Activated naive CD8-positive, alpha-beta T cell treated with anti-CD3 and anti-CD28 coated beads, Interleukin-2, amount 10 ng/mL, durations not matched to agents 7 days and 5 days (primary cell): ENCODE measurements at regions not wholly inside any gene's neighbourhood (a gene's known extent, or its start where the extent isn't known, plus 50 kb on each side); places are given as distances from the start of the nearest gene placed in this dataset.

Experiments
- ATAC-seq: fragments of 150-1000 bp; cut with Tn5 transposase; one replicate; pipeline ENCODE4 v1.10.0; 2021; ENCODE audit warnings: low read depth, moderate library complexity
- POLR2A ChIA-PET: fragments of 350-600 bp; sonication (Branson Sonifier 250); formaldehyde crosslinking; loops from one replicate; lab custom pipeline; 2021; ENCODE audit warnings: antibody characterized with exemption; lab: Charles Lee
- DNase-seq: peaks from one replicate; pipeline ENCODE4 v3.0.0; 2021
- H3K27ac Mint-ChIP-seq: one replicate; pipeline ENCODE4 v1.8.0; 2022; ENCODE audit warnings: mild to moderate bottlenecking, mixed read lengths
- H3K27me3 Mint-ChIP-seq: one replicate; pipeline ENCODE4 v1.8.0; 2022; ENCODE audit warnings: mild to moderate bottlenecking, moderate library complexity, mixed read lengths
- H3K36me3 Mint-ChIP-seq: one replicate; pipeline ENCODE4 v1.8.0; 2021; ENCODE audit warnings: mild to moderate bottlenecking, mixed read lengths
- H3K4me1 Mint-ChIP-seq: one replicate; pipeline ENCODE4 v1.8.0; 2021; ENCODE audit warnings: mixed read lengths
- H3K4me3 Mint-ChIP-seq: one replicate; pipeline ENCODE4 v1.8.0; 2022; ENCODE audit warnings: mild to moderate bottlenecking, moderate library complexity, mixed read lengths
- H3K9me3 Mint-ChIP-seq: one replicate; pipeline ENCODE4 v1.8.0; 2021; ENCODE audit warnings: mixed read lengths

DNA sequence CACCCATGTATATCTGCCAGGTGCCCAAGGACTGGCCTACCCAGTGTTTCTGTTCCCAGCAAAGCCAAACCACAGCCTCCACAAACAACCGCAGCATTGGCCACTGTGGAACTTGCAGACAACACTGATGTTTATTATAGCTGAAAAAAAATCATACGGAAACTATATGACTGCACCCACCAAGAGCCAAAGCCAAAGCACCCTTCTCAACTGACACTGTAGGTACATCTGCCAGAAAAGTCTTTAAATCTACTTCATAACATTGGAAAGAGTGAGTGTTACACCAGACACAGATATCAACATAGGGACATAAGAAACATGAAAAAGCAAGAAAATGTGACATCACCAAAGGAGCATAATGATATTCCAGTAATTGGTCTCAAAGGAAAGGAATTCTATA is 428.0 kb downstream of the PSAT1 start:
- H3K27ac Mint-ChIP-seq: no peak overlapping the region
- POLR2A ChIA-PET: no interaction called here
- H3K36me3 Mint-ChIP-seq: no peaks in the 10 kb centered on the region
- H3K9me3 Mint-ChIP-seq: peaks cover 6% of the 10 kb centered on the region
- no peak for ATAC-seq
- no peaks in the 10 kb centered on the region for H3K27me3 Mint-ChIP-seq
- no peak for DNase-seq
- no peaks in the 10 kb centered on the region for H3K4me1 Mint-ChIP-seq
- H3K4me3 Mint-ChIP-seq: no peak overlapping the region

DNA sequence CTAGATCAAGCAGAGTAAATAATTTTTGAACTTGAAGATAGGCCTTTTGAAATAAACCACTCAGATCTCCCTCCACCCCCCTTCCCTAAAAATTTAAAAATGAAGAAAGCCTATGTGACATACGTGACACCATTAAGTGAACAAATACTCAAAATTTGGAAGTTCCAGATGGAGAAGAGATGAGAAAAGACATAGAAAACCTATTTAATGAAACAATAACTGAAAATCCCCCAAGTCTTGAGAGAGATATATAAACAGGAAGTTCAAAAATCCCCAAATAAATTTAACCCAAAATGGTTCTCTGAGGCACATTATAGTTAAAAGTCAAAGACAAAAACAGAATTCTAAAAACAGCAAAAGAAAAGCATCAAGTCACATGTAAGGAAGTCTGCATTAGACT is 428.6 kb downstream of the PSAT1 start:
- no peaks in the 10 kb centered on the region for H3K4me1 Mint-ChIP-seq
- POLR2A ChIA-PET: no interaction called here
- H3K9me3 Mint-ChIP-seq: peaks cover 6% of the 10 kb centered on the region

DNA sequence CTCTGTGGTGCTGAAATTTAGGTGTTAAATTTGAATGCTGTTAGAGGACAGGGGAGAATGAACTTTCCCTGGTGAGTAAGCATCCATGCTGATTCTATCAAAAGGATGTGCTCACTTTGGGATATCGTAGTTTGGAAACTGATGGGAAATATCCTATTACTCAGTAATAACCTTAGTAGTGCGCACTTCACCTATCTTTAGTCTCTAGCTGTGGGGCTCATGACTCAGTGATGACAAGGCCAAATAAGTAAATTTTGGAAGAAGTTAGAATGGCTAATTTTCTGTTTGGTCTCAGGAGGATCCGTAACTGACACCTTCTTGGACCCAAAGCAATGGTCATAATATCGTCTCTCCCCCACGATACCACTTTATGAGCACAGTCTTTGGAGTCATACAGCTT is 448.4 kb downstream of the PSAT1 start:
- Mint-ChIP-seq H3K4me3 (no peak overlapping the region), H3K27me3 (no peaks in the 10 kb centered on the region)

More for the DNA sequence above, 428.6 kb downstream of the PSAT1 start:
- Mint-ChIP-seq H3K36me3 (no peaks in the 10 kb centered on the region), H3K4me3 (no peak overlapping the region), H3K27me3 (no peaks in the 10 kb centered on the region), H3K27ac (no peak overlapping the region)
- no peak for DNase-seq
- no peak for ATAC-seq

DNA sequence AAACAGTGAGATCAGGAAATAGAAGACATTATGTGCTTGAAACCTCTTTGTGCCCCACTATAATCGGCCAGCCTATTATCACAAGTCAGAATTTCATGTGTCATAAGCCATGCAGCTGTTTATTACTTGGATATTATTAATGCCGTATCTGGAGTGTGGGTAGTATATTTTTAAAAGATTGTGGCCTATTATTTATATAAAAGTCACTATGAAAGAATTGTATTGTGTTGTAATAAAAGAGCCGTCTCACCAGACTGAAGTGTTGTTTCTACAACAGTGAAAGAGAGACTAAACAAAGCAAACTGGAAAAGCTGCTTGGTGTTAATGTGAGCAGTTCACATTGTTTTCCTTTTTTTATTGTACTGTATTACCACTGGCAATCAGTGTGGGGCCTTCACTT is 449.1 kb downstream of the PSAT1 start:
- Mint-ChIP-seq H3K4me1 (no peaks in the 10 kb centered on the region), H3K27me3 (no peaks in the 10 kb centered on the region), H3K9me3 (no peaks in the 10 kb centered on the region), H3K36me3 (no peaks in the 10 kb centered on the region), H3K4me3 (no peak overlapping the region), H3K27ac (no peak overlapping the region)
- POLR2A ChIA-PET: no interaction called here
- ATAC-seq (no peak), DNase-seq (no peak)

More for the DNA sequence above, 448.4 kb downstream of the PSAT1 start:
- DNase-seq (no peak), ATAC-seq (no peak)
- H3K4me1 Mint-ChIP-seq: no peaks in the 10 kb centered on the region
- no peak overlapping the region for H3K27ac Mint-ChIP-seq
- POLR2A ChIA-PET: no interaction called here
- H3K36me3 Mint-ChIP-seq: no peaks in the 10 kb centered on the region
- no peaks in the 10 kb centered on the region for H3K9me3 Mint-ChIP-seq

DNA sequence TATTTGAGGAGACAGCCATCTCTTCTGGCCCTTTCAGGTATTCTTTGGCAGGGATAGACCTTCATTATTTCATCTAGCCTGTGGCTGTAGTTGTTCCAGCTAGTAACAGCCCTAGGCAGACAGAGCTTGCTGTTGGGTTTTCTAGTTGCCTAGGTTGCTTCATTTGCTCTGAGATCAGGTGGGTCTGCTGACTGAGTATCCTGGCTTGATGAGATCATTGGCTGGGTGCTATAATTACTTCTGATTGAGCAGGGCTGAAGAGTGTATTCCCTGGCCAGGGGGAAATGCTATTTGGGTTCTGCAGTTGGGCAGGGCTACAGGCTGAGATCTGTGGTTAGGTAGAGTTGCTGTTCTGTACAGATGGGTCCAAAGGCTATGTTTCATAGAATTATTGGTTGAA is 456.1 kb downstream of the PSAT1 start:
- H3K9me3 Mint-ChIP-seq: no peaks in the 10 kb centered on the region

DNA sequence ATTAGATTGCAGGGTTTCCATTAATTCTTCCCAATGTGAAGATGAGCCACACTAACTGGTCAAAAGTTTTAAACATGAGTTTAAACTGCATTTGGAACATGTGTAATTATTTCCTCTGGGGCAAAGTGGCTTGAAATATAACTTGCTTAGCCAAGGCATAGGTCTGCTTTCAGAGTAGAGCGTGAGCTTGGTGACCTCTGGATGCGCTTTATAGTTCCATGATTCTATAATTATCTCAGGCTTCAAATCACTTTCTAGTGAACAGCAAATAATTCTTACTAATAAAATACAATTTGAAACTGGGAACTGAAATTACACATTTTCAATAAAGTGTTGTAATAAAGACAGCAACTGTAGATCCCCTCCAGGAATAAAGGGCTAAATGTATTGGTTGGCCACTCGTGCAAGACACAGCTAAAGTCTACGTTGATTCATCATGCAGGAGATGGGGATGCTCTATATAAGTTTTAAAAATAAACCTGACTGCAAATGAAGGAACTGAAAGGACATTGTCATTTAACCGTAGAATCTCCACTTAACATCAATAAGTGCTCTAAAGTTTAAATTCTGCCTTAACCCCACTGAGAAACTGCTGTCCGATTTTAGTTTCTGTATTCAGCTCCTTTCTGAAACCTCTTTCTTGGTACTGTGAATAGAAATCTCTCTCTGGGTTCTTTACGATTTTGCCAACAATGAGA is 460.0 kb downstream of the PSAT1 start:
- no peak overlapping the region for H3K27ac Mint-ChIP-seq
- H3K4me3 Mint-ChIP-seq: no peak overlapping the region
- POLR2A ChIA-PET: no interaction called here
- H3K36me3 Mint-ChIP-seq: no peaks in the 10 kb centered on the region
- H3K4me1 Mint-ChIP-seq: no peaks in the 10 kb centered on the region
- no peaks in the 10 kb centered on the region for H3K9me3 Mint-ChIP-seq
- ATAC-seq: no peak
- no peak for DNase-seq
- H3K27me3 Mint-ChIP-seq: no peaks in the 10 kb centered on the region

More for the DNA sequence above, 456.1 kb downstream of the PSAT1 start:
- Mint-ChIP-seq H3K27ac (no peak overlapping the region), H3K4me1 (no peaks in the 10 kb centered on the region), H3K4me3 (no peak overlapping the region), H3K36me3 (no peaks in the 10 kb centered on the region), H3K27me3 (no peaks in the 10 kb centered on the region)
- DNase-seq (no peak), ATAC-seq (no peak)
- POLR2A ChIA-PET: no interaction called here

DNA sequence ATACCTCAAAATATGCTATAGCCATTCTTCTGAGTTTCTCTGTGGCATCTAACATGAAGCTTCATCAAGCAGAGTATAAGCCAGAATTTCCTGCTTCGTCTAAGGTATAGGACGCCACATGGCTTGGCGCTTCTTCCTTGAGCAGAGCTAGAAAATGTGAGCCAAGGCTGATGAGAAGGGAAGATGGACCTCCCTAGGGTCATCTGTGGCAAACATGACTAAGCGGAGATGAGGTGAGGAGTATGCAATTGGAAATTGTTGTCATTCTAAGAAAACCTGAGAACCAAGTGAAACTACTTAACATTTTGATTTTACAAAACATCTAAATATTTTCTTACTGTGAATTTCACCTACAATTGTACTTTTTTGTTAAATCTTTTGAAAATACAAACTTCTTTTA is 466.5 kb downstream of the PSAT1 start:
- no peaks in the 10 kb centered on the region for H3K9me3 Mint-ChIP-seq
- POLR2A ChIA-PET: no interaction called here
- no peak overlapping the region for H3K4me3 Mint-ChIP-seq
- no peak for DNase-seq
- no peaks in the 10 kb centered on the region for H3K27me3 Mint-ChIP-seq
- H3K4me1 Mint-ChIP-seq: no peaks in the 10 kb centered on the region
- H3K36me3 Mint-ChIP-seq: no peaks in the 10 kb centered on the region
- no peak for ATAC-seq
- H3K27ac Mint-ChIP-seq: no peak overlapping the region

DNA sequence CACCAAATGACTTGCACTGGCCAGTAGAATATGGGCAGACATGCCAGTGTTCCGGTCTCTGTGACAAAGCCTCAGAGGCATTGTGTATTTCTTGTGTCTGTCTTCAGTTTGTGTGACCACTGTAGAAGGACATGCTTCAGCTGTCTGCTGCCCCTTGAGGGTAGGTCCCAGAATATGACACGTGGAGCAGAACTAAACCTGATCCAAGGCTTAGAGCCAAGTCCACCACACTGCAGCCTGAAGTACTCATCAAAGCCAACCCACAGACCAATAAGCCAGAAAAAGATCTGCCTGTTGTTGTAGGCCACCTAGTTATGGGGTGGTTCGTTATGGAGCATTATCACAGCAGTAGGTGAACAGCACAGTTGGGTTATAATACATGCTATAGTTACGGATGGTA is 468.9 kb downstream of the PSAT1 start:
- H3K36me3 Mint-ChIP-seq: no peaks in the 10 kb centered on the region
- no peak overlapping the region for H3K4me3 Mint-ChIP-seq
- H3K4me1 Mint-ChIP-seq: no peaks in the 10 kb centered on the region
- no peak overlapping the region for H3K27ac Mint-ChIP-seq
- POLR2A ChIA-PET: no interaction called here
- ATAC-seq (no peak), DNase-seq (no peak)
- no peaks in the 10 kb centered on the region for H3K27me3 Mint-ChIP-seq
- no peaks in the 10 kb centered on the region for H3K9me3 Mint-ChIP-seq

DNA sequence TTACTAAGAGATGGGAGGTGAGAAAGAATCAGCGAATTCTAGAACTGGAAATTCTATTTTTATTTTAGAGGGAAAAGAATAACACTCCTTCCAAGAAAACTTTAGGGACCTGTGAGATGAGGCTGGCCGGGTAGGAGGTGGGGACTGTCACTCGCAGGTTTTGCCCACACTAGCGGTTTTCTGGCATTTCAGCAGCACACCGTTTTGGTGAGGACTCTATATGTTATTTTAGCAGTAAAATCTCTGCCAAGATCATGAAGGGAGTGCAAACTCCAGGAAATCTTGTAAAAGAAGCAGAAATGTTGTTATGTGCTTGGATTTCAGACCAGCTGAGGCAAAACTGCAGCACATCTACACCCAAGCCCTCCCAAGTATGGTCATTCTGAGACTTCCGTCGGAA is 470.6 kb downstream of the PSAT1 start:
- Mint-ChIP-seq H3K4me1 (no peaks in the 10 kb centered on the region), H3K4me3 (no peak overlapping the region), H3K27ac (no peak overlapping the region), H3K36me3 (no peaks in the 10 kb centered on the region), H3K9me3 (no peaks in the 10 kb centered on the region), H3K27me3 (no peaks in the 10 kb centered on the region)
- ATAC-seq (no peak), DNase-seq (no peak)
- POLR2A ChIA-PET: no interaction called here

DNA sequence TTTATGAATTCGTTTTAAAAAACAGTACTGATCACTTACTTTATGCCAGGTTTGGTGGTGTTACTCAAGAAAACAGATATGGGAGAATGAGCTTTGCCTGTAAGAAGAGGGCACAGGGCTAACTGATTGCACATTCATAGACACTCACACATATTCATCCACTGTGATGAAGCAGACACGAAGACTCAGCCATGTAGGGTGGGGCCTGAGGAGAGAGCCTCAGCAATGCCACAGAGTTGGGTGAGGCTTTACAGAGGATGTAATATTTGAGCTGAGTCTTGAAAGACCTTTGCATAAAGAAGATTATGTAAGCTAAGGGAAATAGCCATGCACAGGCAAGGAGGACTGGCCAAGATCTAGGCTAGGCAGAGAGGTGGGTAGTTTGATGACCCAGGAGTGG is 472.8 kb downstream of the PSAT1 start:
- no peak overlapping the region for H3K4me3 Mint-ChIP-seq
- no peaks in the 10 kb centered on the region for H3K36me3 Mint-ChIP-seq
- H3K27me3 Mint-ChIP-seq: no peaks in the 10 kb centered on the region
- ATAC-seq (no peak), DNase-seq (no peak)
- POLR2A ChIA-PET: no interaction called here
- H3K4me1 Mint-ChIP-seq: no peaks in the 10 kb centered on the region
- H3K27ac Mint-ChIP-seq: no peak overlapping the region
- H3K9me3 Mint-ChIP-seq: no peaks in the 10 kb centered on the region

DNA sequence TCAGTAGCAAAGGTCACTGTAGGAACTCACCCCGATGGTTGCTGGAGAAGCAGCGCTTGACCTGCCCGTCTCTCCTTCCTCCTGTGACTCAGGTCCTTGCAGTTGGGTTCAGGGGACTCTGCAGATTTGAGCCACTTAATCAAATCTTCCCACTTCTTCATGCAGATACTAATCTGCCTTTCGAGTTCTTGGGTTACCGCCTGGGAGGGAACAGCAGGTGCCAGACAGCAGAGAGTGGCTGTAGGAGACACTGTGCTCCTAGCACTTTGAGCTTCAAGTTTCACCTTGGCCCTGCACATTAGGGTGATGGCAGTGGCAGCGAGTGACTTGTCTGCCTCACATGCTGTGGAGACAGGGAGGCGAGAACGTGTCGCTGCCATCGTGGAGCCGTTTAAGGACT is 478.3 kb downstream of the PSAT1 start:
- no peaks in the 10 kb centered on the region for H3K36me3 Mint-ChIP-seq
- H3K27ac Mint-ChIP-seq: no peak overlapping the region
- DNase-seq (no peak), ATAC-seq (no peak)
- POLR2A ChIA-PET: no interaction called here
- H3K4me3 Mint-ChIP-seq: no peak overlapping the region
- no peaks in the 10 kb centered on the region for H3K4me1 Mint-ChIP-seq
- H3K9me3 Mint-ChIP-seq: no peaks in the 10 kb centered on the region
- no peaks in the 10 kb centered on the region for H3K27me3 Mint-ChIP-seq

DNA sequence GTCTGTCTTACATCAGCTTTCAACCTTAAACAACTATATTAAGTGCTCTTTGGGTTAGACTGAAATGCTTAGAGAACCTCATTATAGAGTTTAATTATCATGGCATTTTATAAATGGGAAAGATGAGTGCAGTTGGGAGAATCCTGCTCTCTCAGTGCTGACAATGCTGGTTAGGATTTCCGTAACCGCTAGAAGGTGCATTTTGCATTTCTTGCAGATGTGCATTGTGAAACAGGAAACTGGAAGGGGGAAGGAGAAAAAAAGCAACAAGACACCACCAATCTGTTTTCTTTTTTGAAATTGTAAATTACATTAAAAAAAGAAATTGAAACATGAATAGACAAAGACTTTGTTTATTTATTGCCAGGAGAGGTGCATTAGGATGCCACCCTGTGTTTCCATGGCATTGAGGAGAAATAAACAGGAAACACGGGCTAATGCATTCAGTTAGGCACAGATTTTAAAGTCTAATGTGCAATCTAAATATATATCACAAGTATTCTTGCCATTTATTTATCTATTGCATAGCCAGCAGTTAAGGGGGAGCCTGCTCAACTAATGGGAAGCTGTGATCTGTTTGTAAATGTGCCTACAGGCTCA is 478.9 kb downstream of the PSAT1 start:
- H3K36me3 Mint-ChIP-seq: no peaks in the 10 kb centered on the region
- H3K4me3 Mint-ChIP-seq: no peak overlapping the region
- POLR2A ChIA-PET: no interaction called here
- no peak for DNase-seq
- H3K4me1 Mint-ChIP-seq: no peaks in the 10 kb centered on the region
- H3K9me3 Mint-ChIP-seq: no peaks in the 10 kb centered on the region
- no peak for ATAC-seq
- no peaks in the 10 kb centered on the region for H3K27me3 Mint-ChIP-seq
- no peak overlapping the region for H3K27ac Mint-ChIP-seq

DNA sequence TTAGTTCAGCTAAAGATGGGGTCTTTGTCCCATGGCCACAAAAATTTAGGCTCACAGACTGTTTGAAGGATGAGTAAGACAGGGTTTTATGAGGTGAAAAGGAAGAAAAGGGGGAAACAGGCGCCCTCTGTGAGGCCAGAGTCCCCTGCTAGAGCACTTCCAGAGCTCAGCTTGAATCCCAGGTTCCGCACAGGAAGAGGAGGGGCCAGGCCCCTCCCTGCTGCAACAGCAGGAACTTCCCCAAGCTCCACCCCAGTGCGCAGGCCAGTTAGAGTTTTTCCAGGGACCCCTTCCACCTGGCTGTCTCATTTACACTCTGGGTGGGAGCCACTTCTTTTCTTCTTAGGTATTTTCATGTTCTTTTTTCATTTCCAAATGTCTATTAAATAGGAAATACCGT is 480.8 kb downstream of the PSAT1 start:
- H3K4me3 Mint-ChIP-seq: no peak overlapping the region
- DNase-seq: no peak
- no peak for ATAC-seq
- H3K27ac Mint-ChIP-seq: no peak overlapping the region
- no peaks in the 10 kb centered on the region for H3K9me3 Mint-ChIP-seq
- POLR2A ChIA-PET: no interaction called here
- H3K4me1 Mint-ChIP-seq: no peaks in the 10 kb centered on the region
- H3K36me3 Mint-ChIP-seq: no peaks in the 10 kb centered on the region
- H3K27me3 Mint-ChIP-seq: no peaks in the 10 kb centered on the region

DNA sequence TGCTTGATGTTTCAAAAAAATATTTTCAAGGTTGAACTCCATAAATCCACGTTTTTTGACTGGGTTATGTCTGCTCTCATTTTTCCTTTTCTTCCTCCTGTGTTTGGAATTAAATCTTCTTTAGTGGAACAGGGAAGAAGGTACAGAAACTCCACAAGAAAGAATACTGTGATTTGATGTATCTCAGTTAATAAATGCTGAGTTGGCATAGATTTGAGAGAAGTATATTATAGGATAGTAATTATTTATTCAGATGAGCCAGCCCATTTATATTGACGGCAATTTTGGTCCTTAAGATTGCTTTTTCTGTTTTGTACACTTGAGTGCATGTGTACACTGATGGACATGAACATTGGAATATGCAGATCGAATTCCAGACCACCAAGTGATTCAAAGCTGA is 481.4 kb downstream of the PSAT1 start:
- Mint-ChIP-seq H3K27me3 (no peaks in the 10 kb centered on the region), H3K4me3 (no peak overlapping the region), H3K27ac (no peak overlapping the region), H3K36me3 (no peaks in the 10 kb centered on the region), H3K9me3 (no peaks in the 10 kb centered on the region), H3K4me1 (no peaks in the 10 kb centered on the region)
- no peak for ATAC-seq
- POLR2A ChIA-PET: no interaction called here
- no peak for DNase-seq
